Activated naive CD8-positive, alpha-beta T cell treated with anti-CD3 and anti-CD28 coated beads, Interleukin-2, amount 50 U/mL, for 24 hours (primary cell): ENCODE measurements at regions not wholly inside any gene's neighbourhood (a gene's known extent, or its start where the extent isn't known, plus 50 kb on each side); places are given as distances from the start of the nearest gene placed in this dataset.
A peak's percentile ranks its signal among the peaks of the same experiment; 100 is the strongest.

Source experiments
- ATAC-seq: fragments of 150-1000 bp; cut with Tn5 transposase; one replicate; pipeline ENCODE4 v1.10.0; 2021
- DNase-seq: peaks from one replicate; pipeline ENCODE4 v3.0.0; 2021
- H3K27ac Mint-ChIP-seq: one replicate; pipeline ENCODE4 v1.8.0; 2021; ENCODE audit warnings: mild to moderate bottlenecking, mixed read lengths
- H3K27me3 Mint-ChIP-seq: one replicate; pipeline ENCODE4 v1.8.0; 2021; ENCODE audit warnings: mixed read lengths
- H3K36me3 Mint-ChIP-seq: one replicate; pipeline ENCODE4 v1.8.0; 2021; ENCODE audit warnings: low read depth, mixed read lengths
- H3K4me1 Mint-ChIP-seq: one replicate; pipeline ENCODE4 v1.8.0; 2021; ENCODE audit warnings: mixed read lengths
- H3K4me3 Mint-ChIP-seq: one replicate; pipeline ENCODE4 v1.8.0; 2021; ENCODE audit warnings: mild to moderate bottlenecking, moderate library complexity, mixed read lengths
- H3K9me3 Mint-ChIP-seq: one replicate; pipeline ENCODE4 v1.8.0; 2021; ENCODE audit warnings: mixed read lengths

GRCh38 chrX:22698151-22698550 is 301.6 kb upstream of the DDX53 start:
- no peaks in the 10 kb centered on the region for H3K36me3 Mint-ChIP-seq
- DNase-seq = no peak
- no peak overlapping the region for H3K4me3 Mint-ChIP-seq
- H3K27me3 Mint-ChIP-seq = no peaks in the 10 kb centered on the region
- no peaks in the 10 kb centered on the region for H3K4me1 Mint-ChIP-seq
- H3K9me3 Mint-ChIP-seq = no peaks in the 10 kb centered on the region
- ATAC-seq = no peak
- no peak overlapping the region for H3K27ac Mint-ChIP-seq

GRCh38 chrX:22699581-22700091 is 300.1 kb upstream of the DDX53 start:
- Mint-ChIP-seq H3K4me1 (no peaks in the 10 kb centered on the region), H3K27me3 (no peaks in the 10 kb centered on the region), H3K9me3 (no peaks in the 10 kb centered on the region), H3K4me3 (no peak overlapping the region), H3K27ac (no peak overlapping the region), H3K36me3 (no peaks in the 10 kb centered on the region)
- DNase-seq = no peak
- no peak for ATAC-seq

- no peak for ATAC-seq
- no peaks in the 10 kb centered on the region for H3K36me3 Mint-ChIP-seq
Observed at GRCh38 chrX:22712942-22713341, 286.8 kb upstream of the DDX53 start.

GRCh38 chrX:22730542-22730941 is 269.2 kb upstream of the DDX53 start:
- no peaks in the 10 kb centered on the region for H3K36me3 Mint-ChIP-seq
- H3K27me3 Mint-ChIP-seq = no peaks in the 10 kb centered on the region
- no peaks in the 10 kb centered on the region for H3K9me3 Mint-ChIP-seq
- DNase-seq (no peak), ATAC-seq (no peak)
- H3K27ac Mint-ChIP-seq = no peak overlapping the region
- H3K4me3 Mint-ChIP-seq = no peak overlapping the region
- H3K4me1 Mint-ChIP-seq = no peaks in the 10 kb centered on the region

More at GRCh38 chrX:22712942-22713341, 286.8 kb upstream of the DDX53 start:
- H3K9me3 Mint-ChIP-seq = no peaks in the 10 kb centered on the region
- H3K27ac Mint-ChIP-seq = no peak overlapping the region
- H3K4me1 Mint-ChIP-seq = no peaks in the 10 kb centered on the region
- DNase-seq = no peak
- H3K27me3 Mint-ChIP-seq = no peaks in the 10 kb centered on the region
- no peak overlapping the region for H3K4me3 Mint-ChIP-seq

- Mint-ChIP-seq H3K27ac (no peak overlapping the region), H3K4me1 (no peaks in the 10 kb centered on the region), H3K36me3 (no peaks in the 10 kb centered on the region), H3K9me3 (no peaks in the 10 kb centered on the region), H3K27me3 (no peaks in the 10 kb centered on the region), H3K4me3 (no peak overlapping the region)
- DNase-seq (no peak), ATAC-seq (no peak)
Observed at GRCh38 chrX:22737541-22737940, 262.2 kb upstream of the DDX53 start.

- no peak overlapping the region for H3K4me3 Mint-ChIP-seq
- ATAC-seq (no peak), DNase-seq (no peak)
- no peaks in the 10 kb centered on the region for H3K27me3 Mint-ChIP-seq
- H3K36me3 Mint-ChIP-seq = no peaks in the 10 kb centered on the region
- no peak overlapping the region for H3K27ac Mint-ChIP-seq
- H3K4me1 Mint-ChIP-seq = no peaks in the 10 kb centered on the region
- no peaks in the 10 kb centered on the region for H3K9me3 Mint-ChIP-seq
Observed at GRCh38 chrX:22739276-22739675, 260.5 kb upstream of the DDX53 start.

- H3K27me3 Mint-ChIP-seq = no peaks in the 10 kb centered on the region
- ATAC-seq (no peak), DNase-seq (no peak)
- no peaks in the 10 kb centered on the region for H3K36me3 Mint-ChIP-seq
- H3K27ac Mint-ChIP-seq = no peak overlapping the region
- H3K4me1 Mint-ChIP-seq = no peaks in the 10 kb centered on the region
- H3K4me3 Mint-ChIP-seq = no peak overlapping the region
- H3K9me3 Mint-ChIP-seq = no peaks in the 10 kb centered on the region
Observed at GRCh38 chrX:22740836-22741235, 258.9 kb upstream of the DDX53 start.

- ATAC-seq = no peak
- Mint-ChIP-seq H3K9me3 (no peaks in the 10 kb centered on the region), H3K4me3 (no peak overlapping the region), H3K27me3 (no peaks in the 10 kb centered on the region), H3K36me3 (no peaks in the 10 kb centered on the region), H3K4me1 (no peaks in the 10 kb centered on the region), H3K27ac (no peak overlapping the region)
- DNase-seq = no peak
Observed at GRCh38 chrX:22742174-22742573, 257.6 kb upstream of the DDX53 start.

- DNase-seq (no peak), ATAC-seq (no peak)
- peaks cover 1% of the 10 kb centered on the region for H3K27me3 Mint-ChIP-seq
- H3K27ac Mint-ChIP-seq = no peak overlapping the region
- H3K9me3 Mint-ChIP-seq = no peaks in the 10 kb centered on the region
- no peaks in the 10 kb centered on the region for H3K4me1 Mint-ChIP-seq
- H3K36me3 Mint-ChIP-seq = no peaks in the 10 kb centered on the region
- H3K4me3 Mint-ChIP-seq = no peak overlapping the region
Observed at GRCh38 chrX:22746081-22746480, 253.7 kb upstream of the DDX53 start.

GRCh38 chrX:22748093-22748999 is 251.4 kb upstream of the DDX53 start:
- peak; percentile 19 for DNase-seq
- Mint-ChIP-seq H3K9me3 (no peaks in the 10 kb centered on the region), H3K4me3 (no peak overlapping the region), H3K27ac (no peak overlapping the region), H3K36me3 (no peaks in the 10 kb centered on the region), H3K4me1 (no peaks in the 10 kb centered on the region), H3K27me3 (peaks cover 1% of the 10 kb centered on the region)
- ATAC-seq = no peak

- H3K9me3 Mint-ChIP-seq = no peaks in the 10 kb centered on the region
- H3K27me3 Mint-ChIP-seq = no peaks in the 10 kb centered on the region
- ATAC-seq (no peak), DNase-seq (no peak)
- no peaks in the 10 kb centered on the region for H3K4me1 Mint-ChIP-seq
- no peaks in the 10 kb centered on the region for H3K36me3 Mint-ChIP-seq
- no peak overlapping the region for H3K4me3 Mint-ChIP-seq
- H3K27ac Mint-ChIP-seq = no peak overlapping the region
Observed at GRCh38 chrX:22758807-22759481, 240.8 kb upstream of the DDX53 start.

- H3K27me3 Mint-ChIP-seq = no peaks in the 10 kb centered on the region
- H3K4me1 Mint-ChIP-seq = no peaks in the 10 kb centered on the region
- no peak overlapping the region for H3K4me3 Mint-ChIP-seq
- no peaks in the 10 kb centered on the region for H3K36me3 Mint-ChIP-seq
- DNase-seq (no peak), ATAC-seq (no peak)
- H3K27ac Mint-ChIP-seq = no peak overlapping the region
- no peaks in the 10 kb centered on the region for H3K9me3 Mint-ChIP-seq
Observed at GRCh38 chrX:22760513-22761057, 239.2 kb upstream of the DDX53 start.

- H3K27ac Mint-ChIP-seq = no peak overlapping the region
- DNase-seq = no peak
- no peaks in the 10 kb centered on the region for H3K4me1 Mint-ChIP-seq
- H3K27me3 Mint-ChIP-seq = no peaks in the 10 kb centered on the region
- no peaks in the 10 kb centered on the region for H3K36me3 Mint-ChIP-seq
- H3K4me3 Mint-ChIP-seq = no peak overlapping the region
- H3K9me3 Mint-ChIP-seq = peaks cover 4% of the 10 kb centered on the region
- no peak for ATAC-seq
Observed at GRCh38 chrX:22788221-22788620, 211.5 kb upstream of the DDX53 start.

GRCh38 chrX:22795671-22796070 is 204.1 kb upstream of the DDX53 start:
- H3K4me1 Mint-ChIP-seq = no peaks in the 10 kb centered on the region
- no peaks in the 10 kb centered on the region for H3K36me3 Mint-ChIP-seq
- no peaks in the 10 kb centered on the region for H3K27me3 Mint-ChIP-seq
- H3K4me3 Mint-ChIP-seq = no peak overlapping the region
- H3K9me3 Mint-ChIP-seq = no peaks in the 10 kb centered on the region
- DNase-seq (no peak), ATAC-seq (no peak)
- no peak overlapping the region for H3K27ac Mint-ChIP-seq

- H3K4me1 Mint-ChIP-seq = no peaks in the 10 kb centered on the region
- no peak overlapping the region for H3K4me3 Mint-ChIP-seq
- no peak overlapping the region for H3K27ac Mint-ChIP-seq
- H3K27me3 Mint-ChIP-seq = no peaks in the 10 kb centered on the region
- H3K9me3 Mint-ChIP-seq = no peaks in the 10 kb centered on the region
- no peak for DNase-seq
- no peak for ATAC-seq
- H3K36me3 Mint-ChIP-seq = no peaks in the 10 kb centered on the region
Observed at GRCh38 chrX:22800360-22800759, 199.4 kb upstream of the DDX53 start.
